HG03342 (cell line): ENCODE measurements at regions not wholly inside any gene's neighbourhood (a gene's known extent, or its start where the extent isn't known, plus 50 kb on each side); places are given as distances from the start of the nearest gene placed in this dataset.
"Not testable (repeated sequence)": the region's sequence is repeated elsewhere in the genome, so short reads cannot be mapped to it uniquely, and the experiment has no call there.

Source experiments
- ATAC-seq: cut with Tn5 transposase; IDR thresholded peaks from one replicate; pipeline ENCODE4 v1.9.1; 2021; ENCODE audit warnings: mild to moderate bottlenecking, moderate library complexity; ENCODE audit not compliant: unreplicated experiment

GRCh38 chr9:26669701-26670670, 222.6 kb downstream of the CAAP1 start:
- no peak for ATAC-seq

GRCh38 chr9:26667882-26668281, 224.7 kb downstream of the CAAP1 start:
- no peak for ATAC-seq

GRCh38 chr9:26665666-26666065, 226.9 kb downstream of the CAAP1 start:
- ATAC-seq: no peak

GRCh38 chr9:26664087-26664773, 228.4 kb downstream of the CAAP1 start:
- not testable (repeated sequence) for ATAC-seq

DNA sequence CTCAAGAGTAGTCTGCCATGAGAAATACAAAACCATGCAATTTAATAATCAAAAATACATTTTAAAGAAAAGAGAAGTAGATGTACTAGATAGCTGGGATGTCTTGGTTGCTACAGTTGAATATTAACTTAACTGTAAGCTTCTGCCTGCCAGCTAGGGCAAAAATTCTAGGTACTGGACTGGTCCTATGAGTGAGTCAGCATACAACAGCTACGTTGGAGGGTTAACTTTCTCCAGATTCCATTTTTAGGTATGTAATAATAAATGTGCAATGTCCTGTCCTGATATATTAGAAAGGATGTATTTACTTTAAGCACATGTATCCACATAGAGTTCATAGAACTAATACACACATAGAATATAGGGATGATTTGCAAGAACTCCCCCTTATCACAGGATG, 230.1 kb downstream of the CAAP1 start:
- no peak for ATAC-seq

GRCh38 chr9:26658476-26658875, 234.1 kb downstream of the CAAP1 start:
- no peak for ATAC-seq

DNA sequence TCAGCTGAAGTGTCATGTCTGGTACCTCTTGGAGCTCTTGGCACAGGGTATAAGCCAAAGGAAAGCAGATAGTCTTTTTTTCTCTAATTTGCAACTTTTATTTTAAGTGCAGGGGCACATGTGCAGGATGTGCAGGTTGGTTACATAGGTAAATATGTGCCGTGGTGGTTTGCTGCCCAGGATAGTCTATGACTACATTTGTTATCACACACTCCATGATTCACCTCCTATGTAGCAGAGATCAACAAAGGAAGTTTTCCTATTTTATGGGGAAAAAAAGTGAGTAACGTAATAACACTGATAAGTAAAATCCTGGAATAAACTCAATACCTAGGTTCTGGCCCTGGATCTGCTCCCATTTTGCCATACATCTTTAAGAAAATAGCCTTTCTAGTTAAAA, 234.6 kb downstream of the CAAP1 start:
- ATAC-seq: no peak

- ATAC-seq: no peak
Measured at GRCh38 chr9:26656003-26656870, 236.4 kb downstream of the CAAP1 start.

GRCh38 chr9:26655166-26655565, 237.4 kb downstream of the CAAP1 start:
- no peak for ATAC-seq

- ATAC-seq: no peak
Measured at GRCh38 chr9:26650325-26650724, 242.3 kb downstream of the CAAP1 start.

- no peak for ATAC-seq
Measured at GRCh38 chr9:26643826-26644225, 248.8 kb downstream of the CAAP1 start.

- ATAC-seq: no peak
Measured at GRCh38 chr9:26639761-26640160, 252.8 kb downstream of the CAAP1 start.

DNA sequence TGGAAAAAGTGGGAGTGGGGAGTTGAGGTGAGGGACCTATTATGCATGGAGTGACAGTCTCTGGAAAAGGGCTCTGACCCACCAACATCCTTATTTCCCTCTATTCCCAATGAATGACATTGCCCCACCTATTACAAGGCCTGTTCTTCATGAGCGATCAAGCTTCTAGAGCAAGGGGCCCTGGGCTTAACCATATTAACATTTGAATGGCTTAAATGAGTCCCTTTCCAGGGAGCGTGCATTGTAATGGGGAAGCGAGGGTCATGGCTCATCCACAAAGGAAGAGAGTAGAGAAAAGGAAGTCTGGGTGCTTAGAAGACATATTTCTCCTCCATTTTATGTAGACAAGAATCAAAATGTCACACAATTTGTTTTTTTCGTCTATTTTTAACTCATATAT, 255.5 kb downstream of the CAAP1 start:
- no peak for ATAC-seq

- not testable (repeated sequence) for ATAC-seq
Measured at GRCh38 chr9:26613851-26614350, 278.7 kb downstream of the CAAP1 start.

DNA sequence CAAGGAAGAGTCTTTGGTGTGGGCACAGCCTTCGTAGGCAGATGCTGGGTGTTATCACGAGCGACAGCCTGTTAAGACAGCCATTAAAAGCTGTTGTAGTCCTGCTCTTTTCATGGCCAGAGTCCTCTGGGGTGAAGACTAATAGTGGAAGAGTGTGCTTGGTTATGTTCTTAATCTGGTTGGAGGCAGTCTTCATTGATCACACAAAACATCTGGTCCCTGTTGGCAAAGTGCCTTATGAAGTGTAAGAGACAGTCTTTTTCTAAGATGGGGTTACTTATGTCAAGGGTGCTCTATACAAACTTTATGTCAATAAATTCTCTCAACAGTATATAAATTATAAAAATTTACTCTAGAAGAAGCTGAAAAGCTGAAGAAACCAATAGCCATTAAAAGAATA, 280.4 kb downstream of the CAAP1 start:
- ATAC-seq: no peak

DNA sequence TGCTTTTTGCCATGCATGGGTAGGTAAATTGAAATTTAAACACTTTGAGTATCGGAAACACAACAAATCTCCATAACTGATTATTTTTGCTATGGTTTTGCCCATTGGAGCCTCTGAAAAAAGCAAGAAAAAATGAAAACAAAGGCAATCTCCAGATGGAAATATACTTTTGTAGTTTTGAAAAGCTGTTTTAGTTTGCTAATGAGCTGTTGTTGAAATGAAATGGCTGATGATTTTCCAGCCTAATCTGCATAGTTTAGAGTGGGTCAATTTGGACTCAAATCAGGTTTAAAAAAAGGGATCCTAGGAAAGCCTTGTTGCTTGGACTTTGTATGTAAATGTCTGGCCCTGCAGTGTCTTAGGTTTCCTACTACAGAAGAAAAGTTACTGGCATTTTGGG, 285.8 kb downstream of the CAAP1 start:
- ATAC-seq: no peak

GRCh38 chr9:26605367-26605766, 287.2 kb downstream of the CAAP1 start:
- ATAC-seq: no peak

- ATAC-seq: no peak
Measured at GRCh38 chr9:26604076-26604662, 288.4 kb downstream of the CAAP1 start.

DNA sequence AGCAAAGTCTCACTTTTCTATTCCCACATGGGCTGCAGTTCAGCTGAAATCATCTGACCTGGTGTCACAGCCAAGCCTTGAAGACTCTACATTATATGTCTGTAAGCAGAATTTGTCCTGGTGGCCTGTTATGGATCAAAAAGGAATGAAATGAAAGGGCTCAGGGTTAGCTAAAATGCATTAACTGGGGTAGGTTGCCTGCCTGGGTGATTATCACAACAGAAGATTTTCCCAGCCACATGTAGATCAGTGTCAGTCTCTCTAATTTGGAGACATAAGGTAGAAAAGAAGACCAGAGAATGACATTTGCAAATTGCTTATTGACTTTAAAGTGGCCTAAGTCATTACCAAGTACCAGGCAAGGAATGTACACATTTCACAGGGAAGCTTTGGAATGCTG, 289.0 kb downstream of the CAAP1 start:
- no peak for ATAC-seq

GRCh38 chr9:26597542-26598149, 295.0 kb downstream of the CAAP1 start:
- no peak for ATAC-seq
